Left renal pelvis (tissue), 4 donors: ENCODE measurements at regions not wholly inside any gene's neighbourhood (a gene's known extent, or its start where the extent isn't known, plus 50 kb on each side); places are given as distances from the start of the nearest gene placed in this dataset.

Experiments used
- DNase-seq, 4 donors: peaks; one replicate each; pipeline ENCODE4 v3.0.0-alpha.2; 2013; ENCODE audit warnings: low read depth in 4 of 4, low spot score in 3 of 4

DNA sequence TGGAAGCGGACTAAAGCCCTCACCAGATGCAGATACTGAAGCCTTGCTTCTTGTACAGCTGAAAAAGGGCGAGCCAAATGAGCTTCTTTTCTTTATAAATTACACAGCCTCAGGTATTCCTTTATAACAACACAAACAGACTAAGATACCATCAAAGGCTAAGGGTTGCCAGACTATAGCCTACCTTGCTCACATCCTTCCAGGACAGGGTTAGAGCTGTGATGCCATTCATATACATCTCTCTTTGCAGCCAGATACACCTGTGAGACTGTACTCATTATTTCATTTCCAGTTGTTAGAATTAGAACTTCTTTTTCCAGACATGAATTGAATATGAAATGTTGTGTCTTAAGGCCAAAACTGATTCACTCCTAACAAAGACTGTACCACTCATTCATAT lies 262.8 kb upstream of the NR2F2 start:
- DNase-seq = no peak

GRCh38 chr15:96068897-96069296 lies 261.6 kb upstream of the NR2F2 start:
- DNase-seq = no peak

GRCh38 chr15:96070636-96071035 lies 259.9 kb upstream of the NR2F2 start:
- no peak for DNase-seq

GRCh38 chr15:96072821-96073220 lies 257.7 kb upstream of the NR2F2 start:
- DNase-seq = no peak

- DNase-seq = no peak
These were observed 256.6 kb upstream of the NR2F2 start for GRCh38 chr15:96073908-96074307.

GRCh38 chr15:96075895-96076294 lies 254.6 kb upstream of the NR2F2 start:
- DNase-seq = no peak

- DNase-seq = no peak
These were observed 254.2 kb upstream of the NR2F2 start for GRCh38 chr15:96076350-96076749.

DNA sequence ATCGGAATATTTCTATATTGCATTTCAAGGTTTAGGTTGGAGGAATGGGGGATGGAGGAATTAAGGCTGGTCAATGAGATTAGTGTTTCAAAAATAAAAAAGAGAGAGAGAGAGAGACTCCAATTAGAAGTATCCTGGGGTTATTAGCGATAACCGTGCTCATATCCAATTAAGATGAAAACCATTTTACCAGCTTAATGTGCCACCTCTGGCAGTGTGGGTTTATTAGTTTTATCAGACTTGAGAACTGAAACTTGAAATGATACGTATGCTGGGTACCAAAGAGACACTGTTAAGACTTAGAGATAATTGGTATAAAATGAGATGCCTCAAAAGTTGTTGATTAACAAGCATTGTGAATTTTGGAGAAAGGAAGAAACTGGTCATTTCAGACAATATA lies 251.5 kb upstream of the NR2F2 start:
- DNase-seq = no peak

GRCh38 chr15:96079882-96080281 lies 250.6 kb upstream of the NR2F2 start:
- no peak for DNase-seq

GRCh38 chr15:96086164-96086563 lies 244.3 kb upstream of the NR2F2 start:
- no peak for DNase-seq

DNA sequence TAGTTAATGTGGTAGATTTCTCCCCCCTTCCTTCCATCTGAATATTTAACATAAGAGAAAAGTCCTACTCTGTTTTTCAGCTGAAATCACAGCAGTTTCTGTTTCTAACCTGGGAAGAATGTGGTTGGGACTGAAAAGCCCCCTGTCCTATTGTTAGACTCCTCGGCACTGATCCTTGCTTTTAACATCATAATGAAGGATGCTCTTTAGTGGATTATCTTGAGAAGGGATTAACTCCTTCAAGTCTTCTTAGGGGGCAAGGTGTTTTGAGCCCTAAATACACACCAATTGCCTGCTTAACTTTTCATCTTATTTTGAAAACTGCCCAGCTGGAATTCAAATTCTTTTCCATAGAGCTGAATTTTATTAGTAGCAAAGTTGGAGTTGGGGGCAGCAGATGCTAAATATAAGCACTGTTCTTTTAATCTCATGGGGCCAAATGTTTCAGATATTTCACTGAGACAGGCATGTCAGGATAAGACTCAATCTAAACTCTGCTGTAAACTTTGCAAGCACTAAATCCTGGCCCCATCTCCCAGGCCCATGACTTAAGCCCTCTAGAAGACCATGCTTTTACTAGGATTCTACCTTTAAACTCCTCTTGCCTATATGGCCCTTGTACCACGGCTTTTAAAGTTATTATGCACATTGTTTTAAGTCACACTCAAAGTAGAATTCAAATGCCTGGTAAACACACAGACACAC lies 243.2 kb upstream of the NR2F2 start:
- peak in 1 of 4 donors; percentile 24 for DNase-seq

GRCh38 chr15:96088650-96089049 lies 241.8 kb upstream of the NR2F2 start:
- DNase-seq = peak in 1 of 4 donors; percentile 33

- no peak for DNase-seq
These were observed 241.0 kb upstream of the NR2F2 start for GRCh38 chr15:96089405-96090058.

GRCh38 chr15:96092186-96092585 lies 238.3 kb upstream of the NR2F2 start:
- DNase-seq = no peak

GRCh38 chr15:96093063-96093462 lies 237.4 kb upstream of the NR2F2 start:
- no peak for DNase-seq

GRCh38 chr15:96097661-96098060 lies 232.8 kb upstream of the NR2F2 start:
- DNase-seq = no peak

DNA sequence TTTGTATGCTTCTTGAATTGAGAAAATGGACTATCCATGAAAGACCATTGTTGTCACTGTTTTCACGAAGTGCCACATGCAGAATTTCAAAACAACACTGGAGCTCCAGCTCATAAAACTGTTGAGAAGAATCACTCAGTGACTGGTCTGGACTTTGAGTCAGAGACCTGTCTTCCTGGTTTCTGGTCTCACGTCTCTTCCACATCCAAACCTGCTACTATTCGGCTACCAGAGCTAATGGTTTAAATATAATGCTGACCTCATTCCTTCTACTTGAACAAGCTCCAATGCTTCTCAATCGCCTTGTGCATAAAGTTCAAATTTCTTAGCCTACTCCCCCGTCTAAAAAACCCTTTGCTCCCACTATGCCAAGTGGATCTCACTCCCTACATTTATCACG lies 227.9 kb upstream of the NR2F2 start:
- DNase-seq = no peak

- no peak for DNase-seq
These were observed 224.3 kb upstream of the NR2F2 start for GRCh38 chr15:96106181-96106580.

DNA sequence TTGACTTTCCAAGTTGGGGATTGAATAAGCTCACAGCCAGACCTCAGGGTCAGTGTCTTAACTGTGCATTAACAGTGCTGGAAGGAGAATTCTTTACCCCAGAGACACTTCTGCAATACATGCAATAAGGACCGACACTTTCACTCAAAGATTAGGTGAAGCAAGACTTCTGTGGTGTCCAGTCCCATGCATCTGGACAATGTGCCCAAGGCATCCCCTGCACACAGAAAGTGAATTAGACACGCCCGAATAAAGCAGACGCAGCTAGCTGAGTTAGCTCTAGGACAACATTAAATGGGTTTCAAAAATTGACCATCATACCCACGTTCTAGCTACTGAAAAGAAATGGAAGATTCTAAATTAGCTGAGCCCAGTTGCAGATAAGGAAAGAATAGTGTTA lies 223.9 kb upstream of the NR2F2 start:
- no peak for DNase-seq

- no peak for DNase-seq
These were observed 222.6 kb upstream of the NR2F2 start for GRCh38 chr15:96107916-96108315.

DNA sequence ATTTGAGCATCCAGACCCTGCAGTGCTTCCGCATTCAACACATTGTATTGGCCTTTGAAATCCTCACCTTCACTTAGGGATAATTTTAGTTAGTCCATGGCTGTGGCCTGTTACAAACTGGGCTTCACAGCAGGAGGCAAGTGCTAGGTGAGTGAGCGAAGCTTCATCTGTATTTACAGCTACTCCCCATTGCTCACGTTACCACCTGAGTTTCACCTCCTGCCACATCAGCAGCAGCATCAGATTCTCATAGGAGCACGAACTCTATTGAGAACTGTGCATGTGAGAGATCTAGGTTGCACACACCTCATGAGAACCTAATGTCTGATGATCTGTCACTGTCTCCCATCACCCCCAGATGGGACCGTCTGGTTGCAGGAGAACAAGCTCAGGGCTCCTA lies 222.1 kb upstream of the NR2F2 start:
- no peak for DNase-seq

DNA sequence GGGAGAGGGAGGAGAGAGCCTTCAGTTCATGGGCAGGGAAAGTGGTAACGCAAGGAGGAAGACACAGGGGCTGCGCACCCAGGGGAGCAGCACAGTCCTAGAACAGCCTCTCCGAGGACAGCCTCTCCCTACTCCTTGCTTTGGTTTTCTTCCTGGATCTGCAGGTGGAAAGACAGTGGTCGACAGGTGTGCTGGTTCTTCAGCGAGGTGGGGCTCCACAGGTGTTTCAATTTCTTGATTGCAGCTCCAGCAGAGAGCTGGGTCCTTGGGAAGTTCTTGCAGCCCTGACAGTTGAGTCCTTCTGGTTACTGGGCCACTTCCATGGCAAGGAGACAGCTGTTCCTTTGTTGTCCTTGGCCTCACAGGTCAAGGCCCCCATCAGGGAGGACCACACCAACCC lies 220.7 kb upstream of the NR2F2 start:
- no peak for DNase-seq

DNA sequence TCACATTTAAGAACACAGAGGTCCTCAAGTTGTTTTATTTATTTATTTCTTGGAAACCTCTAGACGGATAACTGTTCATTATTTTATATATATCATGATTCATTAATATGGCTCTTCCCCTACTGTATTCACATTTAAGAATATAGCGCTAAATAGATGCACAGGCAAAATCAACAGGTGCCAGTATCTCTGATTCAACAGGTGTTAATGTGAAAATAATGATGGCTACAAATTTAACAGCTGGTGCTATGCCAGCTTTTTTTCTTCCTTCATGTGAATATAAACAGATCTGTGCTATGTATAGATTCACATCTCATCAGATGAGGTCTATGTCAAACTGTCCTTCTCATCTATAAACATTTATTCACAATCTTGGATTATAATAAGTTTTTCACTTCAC lies 218.5 kb upstream of the NR2F2 start:
- DNase-seq = no peak
